Stomach (tissue), 4 donors: ENCODE measurements at regions not wholly inside any gene's neighbourhood (a gene's known extent, or its start where the extent isn't known, plus 50 kb on each side); places are given as distances from the start of the nearest gene placed in this dataset.

Experiments used
- EP300 ChIP-seq: sonication (generic); formaldehyde crosslinking; IDR thresholded peaks from one replicate; pipeline ENCODE4 v1.6.1; 2017; ENCODE audit warnings: antibody characterized with exemption
- POLR2A ChIP-seq, 4 donors: fragments of 450-650 bp; IDR thresholded peaks; one replicate each; pipeline ENCODE4 v1.6.1; 2016; ENCODE audit warnings: antibody characterized with exemption in 4 of 4, control low read depth in 2 of 4, mild to moderate bottlenecking in 1 of 4, moderate library complexity in 1 of 4
- POLR2AphosphoS5 ChIP-seq, 3 donors: sonication (generic); formaldehyde crosslinking; IDR thresholded peaks; one replicate each; pipeline ENCODE4 v1.6.1; 2016; ENCODE audit warnings: antibody characterized with exemption in 3 of 3
- TF ChIP-seq, protein P1 (sequence below), 7 experiments: fragments of 450-650 bp in 4 of 7; fragments of 200-600 bp in 3 of 7; sonication (generic) in 3 of 7; IDR thresholded peaks; one replicate each; pipeline ENCODE4 v1.5.1; 2016 to 2019; ENCODE audit warnings: antibody characterized with exemption in 7 of 7, control low read depth in 2 of 7, mild to moderate bottlenecking in 1 of 7

GRCh38 chr10:7084280-7085005 lies 326.4 kb downstream of the SFMBT2 start:
- TF ChIP-seq POLR2A (IDR thresholded peaks at IDR 0.05): no peak
- TF ChIP-seq, protein P1, sequence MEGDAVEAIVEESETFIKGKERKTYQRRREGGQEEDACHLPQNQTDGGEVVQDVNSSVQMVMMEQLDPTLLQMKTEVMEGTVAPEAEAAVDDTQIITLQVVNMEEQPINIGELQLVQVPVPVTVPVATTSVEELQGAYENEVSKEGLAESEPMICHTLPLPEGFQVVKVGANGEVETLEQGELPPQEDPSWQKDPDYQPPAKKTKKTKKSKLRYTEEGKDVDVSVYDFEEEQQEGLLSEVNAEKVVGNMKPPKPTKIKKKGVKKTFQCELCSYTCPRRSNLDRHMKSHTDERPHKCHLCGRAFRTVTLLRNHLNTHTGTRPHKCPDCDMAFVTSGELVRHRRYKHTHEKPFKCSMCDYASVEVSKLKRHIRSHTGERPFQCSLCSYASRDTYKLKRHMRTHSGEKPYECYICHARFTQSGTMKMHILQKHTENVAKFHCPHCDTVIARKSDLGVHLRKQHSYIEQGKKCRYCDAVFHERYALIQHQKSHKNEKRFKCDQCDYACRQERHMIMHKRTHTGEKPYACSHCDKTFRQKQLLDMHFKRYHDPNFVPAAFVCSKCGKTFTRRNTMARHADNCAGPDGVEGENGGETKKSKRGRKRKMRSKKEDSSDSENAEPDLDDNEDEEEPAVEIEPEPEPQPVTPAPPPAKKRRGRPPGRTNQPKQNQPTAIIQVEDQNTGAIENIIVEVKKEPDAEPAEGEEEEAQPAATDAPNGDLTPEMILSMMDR (IDR thresholded peaks at IDR 0.05): no peak
- TF ChIP-seq POLR2AphosphoS5 (IDR thresholded peaks at IDR 0.05): no peak
- no peak for TF ChIP-seq EP300
